ENCODE measurements at regions not wholly inside any gene's neighbourhood (a gene's known extent, or its start where the extent isn't known, plus 50 kb on each side); places are given as distances from the start of the nearest gene placed in this dataset.
A peak's percentile ranks its signal among the peaks of the same experiment; 100 is the strongest.

DNA sequence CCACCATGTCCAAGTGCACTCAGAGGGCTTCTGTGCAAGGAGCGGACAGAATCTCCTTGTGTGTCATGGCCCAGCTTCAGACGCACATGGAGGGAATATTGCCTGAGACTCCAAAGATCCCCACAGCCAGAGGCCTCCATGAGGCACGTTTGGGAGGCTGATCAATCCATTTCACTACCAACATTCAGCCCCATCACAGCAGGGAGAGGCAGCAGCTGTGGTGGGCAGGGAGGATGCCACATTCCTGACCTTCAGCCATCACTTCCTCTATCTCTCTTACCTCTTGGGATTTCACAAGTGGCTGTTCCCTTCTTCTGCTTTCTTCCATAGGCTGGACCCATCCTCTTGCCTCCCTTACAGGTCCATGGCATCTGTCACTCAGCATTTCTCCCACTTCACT is 82.4 kb upstream of the MBNL2 start:
- ATAC-seq, result no peak

DNA sequence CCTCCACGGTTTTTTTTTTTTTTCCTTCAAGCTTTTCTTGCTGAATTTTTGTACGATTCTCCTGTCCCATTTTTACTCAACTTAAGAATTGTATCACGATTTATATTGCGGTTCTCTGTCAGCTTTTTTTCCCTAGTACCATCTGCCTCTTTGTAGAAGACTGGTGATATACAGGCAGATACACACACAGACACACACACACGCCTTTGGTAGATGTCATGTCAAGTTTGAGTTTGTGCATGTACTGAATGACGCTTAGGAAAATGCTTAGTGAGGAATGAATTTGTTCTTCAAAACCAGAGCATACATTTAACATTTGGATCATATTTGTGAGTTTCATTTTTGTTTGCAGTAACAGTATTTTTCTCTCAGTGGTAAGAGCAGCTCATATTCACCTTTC is 82.0 kb upstream of the MBNL2 start:
- no peak for ATAC-seq

DNA sequence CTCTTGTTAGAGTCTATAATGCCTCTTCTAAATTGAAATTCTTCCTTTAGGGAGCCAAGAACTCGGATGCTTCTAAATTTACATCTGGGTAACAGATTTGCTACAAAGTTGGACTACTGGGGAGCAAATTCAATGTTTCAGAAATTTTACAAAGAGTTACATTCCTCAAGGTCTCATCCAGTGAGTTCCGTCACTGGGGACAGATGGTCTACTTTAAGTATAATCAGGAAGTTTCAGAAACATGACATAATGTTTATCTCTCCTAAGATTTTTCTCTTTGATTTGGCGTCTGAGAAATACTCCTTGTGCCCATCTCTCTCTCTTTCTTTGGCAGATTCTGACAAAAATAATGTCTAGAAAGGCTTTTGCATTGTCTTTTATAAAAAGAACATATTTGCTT is 81.5 kb upstream of the MBNL2 start:
- ATAC-seq, result no peak

DNA sequence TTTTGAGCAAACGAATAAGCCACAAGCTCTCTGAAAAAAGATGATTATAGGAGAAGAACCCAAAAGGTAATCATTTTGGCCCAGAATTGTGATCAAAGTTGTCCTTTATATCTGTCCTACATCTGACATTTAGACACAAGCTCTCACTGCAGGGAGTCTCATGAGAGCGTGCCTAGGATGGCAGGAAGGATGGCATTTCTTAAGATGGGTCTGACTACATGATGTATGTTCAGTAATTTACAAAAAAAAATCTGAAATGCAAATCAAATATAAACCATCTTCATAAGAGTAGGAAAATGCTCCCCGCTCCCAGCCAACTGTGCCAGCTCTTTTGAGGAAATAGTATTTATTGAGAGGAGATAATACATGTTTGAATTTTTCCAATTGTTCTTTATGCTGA is 81.0 kb upstream of the MBNL2 start:
- no peak for ATAC-seq

- ATAC-seq, result peak; percentile 98
Observed at GRCh38 chr13:97141564-97142005, 80.5 kb upstream of the MBNL2 start.

DNA sequence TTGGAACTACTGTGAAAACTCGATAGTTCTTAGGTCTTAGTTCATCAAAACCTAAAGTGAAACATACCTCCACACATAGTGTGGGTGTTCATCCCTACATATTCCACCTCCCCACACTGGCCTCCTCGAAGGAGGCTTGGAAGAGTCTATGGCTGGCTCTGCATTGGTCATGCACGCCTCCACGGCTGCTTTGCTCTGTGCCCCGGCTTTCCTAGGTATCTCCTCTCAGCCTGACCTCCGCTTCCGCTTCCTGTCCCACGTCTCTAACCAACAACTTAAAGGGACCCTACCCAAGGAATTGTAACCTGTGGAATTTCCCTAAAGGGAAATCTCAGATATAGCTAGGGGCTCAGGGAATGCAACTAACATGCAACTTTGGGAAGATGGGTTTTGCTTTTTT is 79.7 kb upstream of the MBNL2 start:
- ATAC-seq, result no peak

- no peak for ATAC-seq
Observed at GRCh38 chr13:97145057-97145456, 77.1 kb upstream of the MBNL2 start.

- ATAC-seq, result no peak
Observed at GRCh38 chr13:97148894-97149293, 73.2 kb upstream of the MBNL2 start.

DNA sequence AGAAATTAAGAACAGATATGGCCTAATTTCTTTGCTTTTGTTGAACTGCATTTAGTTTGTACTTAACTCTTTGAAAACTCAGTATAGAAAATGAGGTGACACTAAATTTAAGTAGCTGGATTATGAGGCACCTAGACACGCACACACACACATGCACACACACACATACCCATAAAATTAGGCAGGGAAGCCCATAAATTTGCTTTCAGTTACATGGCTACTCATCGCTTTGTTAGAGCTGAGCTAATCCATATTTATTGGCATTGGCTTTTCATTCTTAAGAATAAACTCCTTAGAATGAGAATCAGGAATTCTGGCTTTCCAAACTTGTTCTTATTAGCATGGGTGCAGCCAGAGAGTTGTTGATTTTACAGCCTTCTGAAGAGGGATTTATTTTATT is 61.7 kb upstream of the MBNL2 start:
- ATAC-seq, result no peak

DNA sequence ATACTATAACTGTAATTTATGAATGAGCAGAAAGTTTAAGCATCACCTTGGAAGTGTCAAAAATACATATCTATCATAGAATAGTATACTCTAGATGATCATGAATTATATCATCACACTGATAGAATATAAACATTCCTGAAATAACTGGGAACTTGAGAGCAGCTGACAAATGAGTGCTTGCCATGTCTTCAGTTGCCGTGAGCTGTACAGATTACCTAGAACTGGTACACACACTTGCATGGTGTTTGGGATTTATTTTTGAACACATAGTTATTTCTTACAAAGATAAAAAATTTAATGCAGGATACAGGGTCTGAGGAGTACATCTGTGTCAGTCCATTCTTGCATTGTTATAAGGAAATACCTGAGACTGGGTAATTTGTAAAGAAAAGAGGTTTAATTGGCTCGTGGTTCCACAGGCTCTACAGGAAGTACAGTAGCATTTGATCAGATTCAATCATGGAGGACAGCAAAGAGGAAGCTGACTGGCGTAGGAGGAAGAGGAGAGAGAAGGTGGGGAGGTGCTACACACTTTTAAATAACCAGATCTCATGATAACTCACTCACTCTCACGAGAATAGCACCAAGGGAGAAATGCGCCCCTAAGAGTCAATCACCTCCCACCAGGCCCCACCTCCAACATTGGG is 60.4 kb upstream of the MBNL2 start:
- no peak for ATAC-seq

GRCh38 chr13:97165502-97166425 is 56.4 kb upstream of the MBNL2 start:
- no peak for ATAC-seq

DNA sequence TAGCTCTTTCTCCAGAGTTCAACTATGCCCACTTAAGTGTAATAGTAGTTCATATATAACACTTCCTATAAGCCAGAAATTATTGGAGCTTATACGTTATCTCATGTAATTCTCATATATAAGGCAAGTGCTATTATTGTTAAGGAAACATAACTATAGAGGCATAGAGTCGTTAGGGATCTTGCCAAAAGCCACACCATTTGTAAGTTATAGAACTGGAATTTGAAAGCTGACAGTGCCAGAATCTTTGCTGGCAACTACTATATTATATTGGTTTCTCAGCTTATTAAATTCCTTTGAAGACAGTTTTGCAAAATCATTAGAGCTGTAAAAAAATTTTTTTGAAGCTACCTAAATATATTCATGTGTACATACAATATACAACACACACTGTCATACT is 51.0 kb upstream of the MBNL2 start:
- no peak for ATAC-seq

Measured in esophagus mucosa (tissue), 1 donor.